MCF 10A (cell line): ENCODE measurements at regions not wholly inside any gene's neighbourhood (a gene's known extent, or its start where the extent isn't known, plus 50 kb on each side); places are given as distances from the start of the nearest gene placed in this dataset.

Experiments used
- BruUV-seq: library from RNA; stranded (reverse); fragments of 400-500 nt; replicated peaks from 2 replicates; lab custom pipeline; 2021; lab: Mats Ljungman, UMichigan
- CTCF ChIA-PET: fragments of 300-600 bp; sonication (Branson Sonifier 250); formaldehyde crosslinking; extraction: SDS; loops from one replicate; lab custom pipeline; 2021; ENCODE audit warnings: antibody characterized with exemption, inconsistent platforms; lab: Yijun Ruan, JAX
- POLR2A ChIA-PET: fragments of 300-600, 350-650 bp; sonication (Branson Sonifier 250); formaldehyde crosslinking; extraction: SDS; loops from one replicate; lab custom pipeline; 2020; ENCODE audit warnings: antibody characterized with exemption, inconsistent platforms; lab: Yijun Ruan, JAX
- DNase-seq: peaks from one replicate; pipeline ENCODE4 v3.0.0-alpha.2; 2018; ENCODE audit not compliant: unreplicated experiment
- H3K27ac Mint-ChIP-seq: one replicate; pipeline ENCODE4 v1.8.0; 2022; ENCODE audit warnings: mild to moderate bottlenecking, low read depth, mixed read lengths; ENCODE audit not compliant: unreplicated experiment
- H3K27me3 Mint-ChIP-seq: one replicate; pipeline ENCODE4 v1.8.0; 2022; ENCODE audit warnings: mixed read lengths; ENCODE audit not compliant: insufficient read depth, unreplicated experiment
- H3K36me3 Mint-ChIP-seq: one replicate; pipeline ENCODE4 v1.8.0; 2022; ENCODE audit warnings: mild to moderate bottlenecking, moderate library complexity, mixed read lengths; ENCODE audit not compliant: insufficient read depth, unreplicated experiment
- H3K4me1 Mint-ChIP-seq: one replicate; pipeline ENCODE4 v1.8.0; 2022; ENCODE audit warnings: mixed read lengths; ENCODE audit not compliant: insufficient read depth, unreplicated experiment
- H3K4me3 Mint-ChIP-seq: one replicate; pipeline ENCODE4 v1.8.0; 2022; ENCODE audit warnings: mild to moderate bottlenecking, moderate library complexity, mixed read lengths; ENCODE audit not compliant: unreplicated experiment
- H3K9me3 Mint-ChIP-seq: one replicate; pipeline ENCODE4 v1.8.0; 2022; ENCODE audit warnings: mixed read lengths; ENCODE audit not compliant: unreplicated experiment
- intact Hi-C: fragments of 100-400 bp; cut with micrococcal nuclease; formaldehyde crosslinking; loops from 2 replicates; pipeline ENCODE4 v1.14.1; 2022
- TF ChIP-seq, protein P1 (sequence below): fragments of 200-600 bp; IDR thresholded peaks from one replicate; pipeline ENCODE4 v1.8.0; 2022; ENCODE audit warnings: antibody characterized with exemption, mild to moderate bottlenecking; ENCODE audit not compliant: unreplicated experiment

DNA sequence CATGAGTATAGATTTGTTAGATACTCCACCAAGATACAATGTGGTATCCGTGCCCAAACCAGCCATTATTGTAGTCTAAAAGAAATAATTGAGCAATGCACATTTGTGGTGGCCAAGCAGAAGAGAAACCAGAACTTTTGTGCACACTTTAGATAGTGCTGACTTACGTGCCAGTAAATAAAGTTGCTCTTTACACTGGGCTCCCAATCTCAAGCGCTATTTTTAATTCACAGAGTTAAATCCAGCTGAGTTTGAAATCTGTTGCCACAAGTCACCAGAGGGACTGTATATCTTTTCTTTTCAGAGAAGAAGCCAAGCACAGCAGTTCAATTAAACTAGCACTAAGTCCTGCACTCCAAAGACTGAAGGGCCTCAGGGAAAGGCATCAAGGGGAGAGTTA, 680.4 kb downstream of the TDRD15 start:
- DNase-seq = no peak
- ChIA-PET CTCF (no interaction called here), POLR2A (no interaction called here)
- no peaks in the 10 kb centered on the region for H3K9me3 Mint-ChIP-seq
- H3K36me3 Mint-ChIP-seq = no peaks in the 10 kb centered on the region
- H3K27me3 Mint-ChIP-seq = no peaks in the 10 kb centered on the region
- TF ChIP-seq, protein P1, sequence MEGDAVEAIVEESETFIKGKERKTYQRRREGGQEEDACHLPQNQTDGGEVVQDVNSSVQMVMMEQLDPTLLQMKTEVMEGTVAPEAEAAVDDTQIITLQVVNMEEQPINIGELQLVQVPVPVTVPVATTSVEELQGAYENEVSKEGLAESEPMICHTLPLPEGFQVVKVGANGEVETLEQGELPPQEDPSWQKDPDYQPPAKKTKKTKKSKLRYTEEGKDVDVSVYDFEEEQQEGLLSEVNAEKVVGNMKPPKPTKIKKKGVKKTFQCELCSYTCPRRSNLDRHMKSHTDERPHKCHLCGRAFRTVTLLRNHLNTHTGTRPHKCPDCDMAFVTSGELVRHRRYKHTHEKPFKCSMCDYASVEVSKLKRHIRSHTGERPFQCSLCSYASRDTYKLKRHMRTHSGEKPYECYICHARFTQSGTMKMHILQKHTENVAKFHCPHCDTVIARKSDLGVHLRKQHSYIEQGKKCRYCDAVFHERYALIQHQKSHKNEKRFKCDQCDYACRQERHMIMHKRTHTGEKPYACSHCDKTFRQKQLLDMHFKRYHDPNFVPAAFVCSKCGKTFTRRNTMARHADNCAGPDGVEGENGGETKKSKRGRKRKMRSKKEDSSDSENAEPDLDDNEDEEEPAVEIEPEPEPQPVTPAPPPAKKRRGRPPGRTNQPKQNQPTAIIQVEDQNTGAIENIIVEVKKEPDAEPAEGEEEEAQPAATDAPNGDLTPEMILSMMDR = no peak
- no peak overlapping the region for H3K4me3 Mint-ChIP-seq
- H3K27ac Mint-ChIP-seq = no peak overlapping the region
- no peaks in the 10 kb centered on the region for H3K4me1 Mint-ChIP-seq
- no TSS peak for BruUV-seq
- intact Hi-C loops = no loop called here

DNA sequence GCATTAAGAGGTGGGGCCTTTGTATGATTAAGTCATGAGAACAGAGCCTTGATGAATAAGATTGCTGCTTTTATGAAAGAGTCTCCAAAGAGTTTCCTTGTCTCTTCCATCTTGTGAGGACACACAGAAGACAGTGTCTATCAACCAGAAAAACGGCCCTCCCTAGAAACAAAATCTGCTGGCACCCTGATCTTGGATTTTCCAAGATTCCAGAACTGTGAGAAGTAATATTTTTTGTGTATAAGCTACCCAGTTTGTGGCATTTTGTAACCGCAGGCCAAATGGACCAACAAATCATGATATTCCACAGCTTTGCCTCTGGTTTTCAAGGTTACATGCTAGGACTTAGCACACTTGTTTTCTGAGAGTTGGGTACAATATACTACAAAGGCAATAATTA, 687.8 kb downstream of the TDRD15 start:
- POLR2A ChIA-PET = no interaction called here
- Mint-ChIP-seq H3K4me1 (no peaks in the 10 kb centered on the region), H3K36me3 (no peaks in the 10 kb centered on the region), H3K27me3 (no peaks in the 10 kb centered on the region), H3K27ac (no peak overlapping the region), H3K9me3 (no peaks in the 10 kb centered on the region), H3K4me3 (no peak overlapping the region)
- no TSS peak for BruUV-seq
- no peak for DNase-seq
- intact Hi-C loops = no loop called here
- CTCF ChIA-PET = interaction anchor here (0.8 kb wide), 1 partner anchor 10 kb away, joined by 3 read pairs; no protein-coding TSS in a partner anchor
- TF ChIP-seq, protein P1 = no peak

DNA sequence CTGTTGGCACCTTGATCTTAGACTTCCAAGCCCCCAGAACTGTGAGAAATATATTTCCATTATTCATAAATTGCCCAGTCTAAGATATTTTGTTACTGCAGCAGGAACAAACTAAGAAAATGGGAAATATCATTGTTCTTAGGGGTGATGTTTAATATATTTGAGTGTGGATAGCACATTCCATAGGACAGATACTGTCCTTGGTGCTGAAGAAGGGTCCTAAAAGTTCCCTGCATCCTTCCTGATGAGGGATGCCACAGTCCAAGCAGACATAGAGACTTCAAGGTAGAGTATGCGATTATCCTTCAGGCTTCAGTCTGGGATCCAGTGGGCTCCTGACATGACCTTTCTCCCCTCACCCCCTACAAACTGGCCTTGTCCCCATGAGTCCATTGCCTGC, 689.0 kb downstream of the TDRD15 start:
- Mint-ChIP-seq H3K27me3 (no peaks in the 10 kb centered on the region), H3K9me3 (no peaks in the 10 kb centered on the region), H3K4me1 (no peaks in the 10 kb centered on the region), H3K4me3 (no peak overlapping the region), H3K27ac (no peak overlapping the region), H3K36me3 (no peaks in the 10 kb centered on the region)
- DNase-seq = no peak
- CTCF ChIA-PET = no interaction called here
- TF ChIP-seq, protein P1 = no peak
- BruUV-seq = no TSS peak
- intact Hi-C loops = no loop called here
- POLR2A ChIA-PET = no interaction called here

DNA sequence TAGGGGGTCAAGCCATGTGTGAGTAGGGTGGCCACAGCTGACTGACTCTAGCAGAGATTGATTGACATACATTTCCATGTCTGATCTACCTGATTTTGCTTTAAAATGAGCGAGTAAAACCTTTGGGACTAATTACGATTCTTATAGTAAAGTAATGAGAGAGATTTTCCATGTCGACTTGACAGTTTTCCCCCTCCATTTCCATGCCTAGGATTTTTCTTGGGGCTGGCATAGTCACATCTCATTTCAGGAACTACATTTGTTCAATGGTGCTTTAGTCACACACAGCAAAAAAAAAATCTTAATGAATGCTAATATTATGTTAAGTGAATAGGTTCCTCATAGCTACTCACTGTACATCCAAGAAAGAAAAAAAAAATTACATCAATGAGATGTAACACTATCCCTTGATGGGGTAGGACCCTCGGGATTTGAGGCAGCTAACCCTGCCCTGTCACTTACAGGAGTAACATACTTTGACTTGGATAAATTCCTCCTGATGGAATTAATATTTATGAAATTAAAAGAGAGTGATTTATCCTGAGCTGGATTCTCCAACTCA, 690.9 kb downstream of the TDRD15 start:
- Mint-ChIP-seq H3K27ac (no peak overlapping the region), H3K4me1 (no peaks in the 10 kb centered on the region), H3K36me3 (no peaks in the 10 kb centered on the region), H3K27me3 (no peaks in the 10 kb centered on the region), H3K4me3 (no peak overlapping the region), H3K9me3 (no peaks in the 10 kb centered on the region)
- ChIA-PET POLR2A (interaction anchor here (0.7 kb wide), 1 partner anchor 418 kb away, joined by 3 read pairs; no protein-coding TSS in a partner anchor), CTCF (interaction anchor here (0.7 kb wide), 1 partner anchor 44 kb away, joined by 5 read pairs; no protein-coding TSS in a partner anchor)
- intact Hi-C loops = no loop called here
- TF ChIP-seq, protein P1 = no peak
- no peak for DNase-seq
- no TSS peak for BruUV-seq
